Upper lobe of left lung (tissue), 4 donors: ENCODE measurements at regions not wholly inside any gene's neighbourhood (a gene's known extent, or its start where the extent isn't known, plus 50 kb on each side); places are given as distances from the start of the nearest gene placed in this dataset.

Experiments used
- CTCF ChIP-seq, 6 experiments: fragments of 450-650 bp in 4 of 6; fragments of 200-600 bp in 2 of 6; sonication (generic) in 2 of 6; IDR thresholded peaks; one replicate each; pipeline ENCODE4 v1.5.1; 2016 to 2019; ENCODE audit warnings: antibody characterized with exemption in 6 of 6
- EP300 ChIP-seq, 4 donors: sonication (generic); formaldehyde crosslinking; IDR thresholded peaks; one replicate each; pipeline ENCODE4 v1.5.1; 2017; ENCODE audit warnings: antibody characterized with exemption in 4 of 4, control low read depth in 2 of 4

GRCh38 chr3:53994986-53995603 lies 103.4 kb upstream of the SELENOK start:
- TF ChIP-seq EP300 (IDR thresholded peaks at IDR 0.05) (no peak), CTCF (IDR thresholded peaks at IDR 0.05) (no peak)
